HG03432 (cell line): ENCODE measurements at regions not wholly inside any gene's neighbourhood (a gene's known extent, or its start where the extent isn't known, plus 50 kb on each side); places are given as distances from the start of the nearest gene placed in this dataset.
"Not testable (repeated sequence)": the region's sequence is repeated elsewhere in the genome, so short reads cannot be mapped to it uniquely, and the experiment has no call there.

ENCODE experiments used
- ATAC-seq: cut with Tn5 transposase; IDR thresholded peaks from one replicate; pipeline ENCODE4 v1.9.1; 2021; ENCODE audit warnings: mild to moderate bottlenecking, moderate library complexity; ENCODE audit not compliant: unreplicated experiment

- ATAC-seq: no peak
Observed at GRCh38 chr14:22315336-22315735, 273.7 kb downstream of the DAD1 start.

- ATAC-seq: peak; percentile 89
Observed at GRCh38 chr14:22314183-22314820, 274.7 kb downstream of the DAD1 start.

GRCh38 chr14:22313172-22313801 lies 275.7 kb downstream of the DAD1 start:
- no peak for ATAC-seq

DNA sequence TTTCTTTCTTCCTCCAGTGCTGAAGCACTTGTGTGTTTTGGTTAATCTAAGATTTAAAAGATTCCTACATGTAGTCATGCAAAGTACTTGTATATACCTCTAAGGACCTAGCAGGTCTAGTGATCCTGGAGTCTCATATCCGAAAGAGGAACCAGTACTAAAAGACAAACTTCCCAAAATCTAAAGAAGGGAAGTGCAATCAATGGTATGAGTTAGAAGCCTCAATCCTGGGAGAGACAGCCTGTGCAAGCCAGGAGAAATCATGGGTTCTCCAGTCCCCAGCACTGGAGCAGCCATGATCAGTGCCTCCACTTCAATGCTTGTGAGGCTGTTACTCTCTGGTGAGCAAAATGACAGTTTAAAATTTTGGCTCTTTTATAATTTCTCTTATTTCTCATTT lies 277.4 kb downstream of the DAD1 start:
- ATAC-seq: no peak

GRCh38 chr14:22305607-22306006 lies 283.4 kb downstream of the DAD1 start:
- peak; percentile 69 for ATAC-seq

GRCh38 chr14:22304326-22304725 lies 284.7 kb downstream of the DAD1 start:
- no peak for ATAC-seq

- ATAC-seq: no peak
Observed at GRCh38 chr14:22303589-22304195, 285.3 kb downstream of the DAD1 start.

GRCh38 chr14:22300646-22301045 lies 288.4 kb downstream of the DAD1 start:
- no peak for ATAC-seq

- ATAC-seq: no peak
Observed at GRCh38 chr14:22297376-22297775, 291.6 kb downstream of the DAD1 start.

DNA sequence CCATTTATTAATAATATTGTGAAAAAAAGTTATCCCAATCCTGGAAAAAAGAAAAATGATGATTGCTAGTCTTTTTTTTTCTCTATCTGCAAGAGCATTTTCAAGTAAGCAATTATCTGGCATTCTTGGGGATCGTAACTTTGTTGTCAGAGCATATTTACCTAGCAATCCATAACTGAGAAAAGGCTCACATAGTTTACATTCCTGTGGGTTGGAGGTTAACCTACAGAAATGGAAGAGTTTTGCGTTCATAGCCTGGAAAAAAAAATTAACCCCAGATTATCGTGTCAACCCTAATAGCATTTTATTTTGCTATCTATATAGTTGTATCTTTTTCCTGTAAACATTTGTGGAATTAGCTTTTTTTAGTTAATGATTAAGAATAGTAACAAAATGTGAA lies 292.3 kb downstream of the DAD1 start:
- no peak for ATAC-seq

DNA sequence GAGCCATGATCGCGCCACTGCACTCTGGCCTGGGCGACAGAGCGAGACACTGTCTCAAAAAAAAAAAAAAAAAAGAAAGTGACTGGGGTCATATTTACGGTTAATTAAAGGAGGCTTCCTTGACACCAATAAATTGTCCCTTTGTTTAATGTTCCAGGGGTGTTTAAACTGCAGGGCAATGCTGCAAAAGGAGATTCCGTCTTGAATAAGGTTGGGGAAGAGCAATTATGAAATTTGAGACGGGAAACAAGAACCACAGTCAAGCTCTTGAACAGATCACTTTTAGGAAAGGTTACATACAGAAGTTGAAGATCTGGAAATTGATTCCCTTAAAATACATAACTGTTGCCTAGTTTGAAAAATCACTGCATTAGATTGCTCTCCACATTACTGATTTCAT lies 292.9 kb downstream of the DAD1 start:
- no peak for ATAC-seq

DNA sequence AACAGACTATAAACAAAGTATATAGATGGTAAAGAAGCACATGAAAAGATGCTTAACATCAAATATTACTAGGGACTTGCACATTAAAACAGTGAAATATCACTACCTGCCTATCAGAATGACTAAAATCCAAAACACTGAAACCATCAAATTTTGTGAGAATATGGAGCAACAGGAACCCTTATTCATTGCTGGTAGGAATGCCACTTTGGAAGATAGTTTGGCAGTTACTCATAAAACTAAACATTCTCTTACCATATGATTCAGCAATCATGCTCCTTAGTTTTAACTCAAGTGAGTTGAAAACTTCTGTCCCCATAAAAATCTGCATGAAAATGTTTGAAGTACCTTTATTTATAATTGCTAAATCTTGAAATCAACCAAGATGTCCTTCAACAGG lies 297.6 kb downstream of the DAD1 start:
- ATAC-seq: no peak

DNA sequence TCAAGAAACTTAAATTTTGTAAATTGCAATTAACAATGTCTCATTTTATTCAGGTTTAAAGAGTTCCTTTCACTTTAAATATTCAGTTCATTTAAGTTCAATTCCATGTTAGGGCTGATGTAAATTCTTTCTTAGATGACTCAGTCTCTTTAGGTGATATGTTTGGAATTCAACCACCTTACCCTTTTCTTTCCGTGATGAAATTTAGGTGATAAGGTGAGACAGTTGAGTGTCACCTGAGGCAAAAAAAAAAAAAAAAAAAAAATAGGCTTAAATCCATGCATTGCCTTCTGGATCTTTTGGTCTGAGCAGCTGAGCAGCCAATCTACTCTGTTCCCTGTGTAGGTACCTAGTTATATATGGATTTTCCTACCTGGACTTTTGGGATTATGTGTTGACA lies 299.5 kb downstream of the DAD1 start:
- ATAC-seq: no peak

DNA sequence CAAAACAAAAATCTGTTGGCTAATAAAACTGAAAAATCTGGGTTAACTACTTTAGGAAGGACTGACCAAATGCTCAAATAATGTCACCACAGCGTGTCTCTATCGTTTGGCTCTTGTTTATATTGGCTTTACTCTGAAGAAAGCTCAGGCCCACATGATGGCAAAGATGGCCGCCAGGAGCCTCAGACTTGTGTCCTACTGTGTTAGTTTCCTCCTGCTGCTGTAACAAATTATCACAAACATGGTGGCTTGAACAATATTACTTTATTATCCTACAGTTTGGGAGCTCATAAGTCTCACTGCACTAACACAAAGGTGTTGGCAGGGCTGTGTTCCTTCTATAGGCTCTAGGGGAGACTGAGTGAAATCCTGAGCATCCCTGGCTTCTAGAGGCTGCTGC lies 303.0 kb downstream of the DAD1 start:
- ATAC-seq: no peak

GRCh38 chr14:22282949-22283348 lies 306.1 kb downstream of the DAD1 start:
- ATAC-seq: no peak

DNA sequence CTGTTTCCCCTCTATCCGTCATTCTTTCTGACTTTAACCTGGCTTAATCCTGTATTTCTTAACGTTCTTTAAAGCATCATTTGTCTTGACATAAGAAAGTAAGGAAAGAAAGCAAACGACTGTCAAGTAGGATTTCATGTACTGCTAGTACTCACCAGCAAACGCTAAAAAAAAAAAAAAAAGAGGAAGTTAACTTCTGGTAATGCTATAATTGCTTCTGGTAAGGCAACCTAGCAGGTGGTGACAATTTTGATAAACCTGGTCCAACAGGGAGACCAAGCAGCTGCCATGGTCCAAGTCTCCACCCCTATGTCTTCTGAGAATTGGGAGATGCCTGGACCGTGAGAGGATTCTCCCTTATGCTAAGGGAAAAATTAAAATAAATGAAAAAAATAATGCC lies 306.6 kb downstream of the DAD1 start:
- peak; percentile 62 for ATAC-seq

DNA sequence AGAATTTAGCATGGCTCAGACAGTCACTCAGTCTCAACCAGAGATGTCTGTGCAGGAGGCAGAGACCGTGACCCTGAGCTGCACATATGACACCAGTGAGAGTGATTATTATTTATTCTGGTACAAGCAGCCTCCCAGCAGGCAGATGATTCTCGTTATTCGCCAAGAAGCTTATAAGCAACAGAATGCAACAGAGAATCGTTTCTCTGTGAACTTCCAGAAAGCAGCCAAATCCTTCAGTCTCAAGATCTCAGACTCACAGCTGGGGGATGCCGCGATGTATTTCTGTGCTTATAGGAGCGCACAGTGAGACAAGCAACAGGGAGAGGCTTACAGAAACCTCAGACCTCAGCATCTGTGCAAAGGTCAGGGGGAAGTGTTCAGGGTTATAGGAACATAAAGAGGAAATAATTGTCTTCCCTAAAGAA lies 307.6 kb downstream of the DAD1 start:
- ATAC-seq: not testable (repeated sequence)

- no peak for ATAC-seq
Observed at GRCh38 chr14:22280497-22281316, 308.3 kb downstream of the DAD1 start.

- no peak for ATAC-seq
Observed at GRCh38 chr14:22276913-22277816, 311.9 kb downstream of the DAD1 start.
